DOHH2 (cell line): ENCODE measurements at regions not wholly inside any gene's neighbourhood (a gene's known extent, or its start where the extent isn't known, plus 50 kb on each side); places are given as distances from the start of the nearest gene placed in this dataset.
"Not testable (repeated sequence)": the region's sequence is repeated elsewhere in the genome, so short reads cannot be mapped to it uniquely, and the experiment has no call there.

Experiments
- H3F3A ChIP-seq: fragments of 200-600 bp; sonication (generic), shearing (Covaris generic); 2 replicates; pipeline ENCODE4 v1.6.0; 2016; ENCODE audit warnings: antibody characterized with exemption, mild to moderate bottlenecking; ENCODE audit not compliant: control insufficient read depth, insufficient read depth
- H3K27ac ChIP-seq: fragments of 200-600 bp; sonication (generic); 2 replicates; pipeline ENCODE4 v1.5.1; 2014; ENCODE audit warnings: low read depth, mild to moderate bottlenecking, low read length, moderate library complexity
- H3K27me3 ChIP-seq: fragments of 200-600 bp; sonication (generic); 2 replicates; pipeline ENCODE4 v1.6.1; 2014; ENCODE audit warnings: mild to moderate bottlenecking, low read length, mixed read lengths; ENCODE audit not compliant: control insufficient read depth
- H3K36me3 ChIP-seq: fragments of 200-600 bp; sonication (generic); 2 replicates; pipeline ENCODE4 v1.6.1; 2014; ENCODE audit warnings: mild to moderate bottlenecking, low read length, moderate library complexity, mixed read lengths; ENCODE audit not compliant: control insufficient read depth
- H3K4me1 ChIP-seq: fragments of 200-600 bp; sonication (generic); 2 replicates; pipeline ENCODE4 v1.6.1; 2014; ENCODE audit warnings: mild to moderate bottlenecking, low read length, mixed read lengths; ENCODE audit not compliant: control insufficient read depth
- H3K4me2 ChIP-seq: fragments of 200-600 bp; sonication (generic); 2 replicates; pipeline ENCODE4 v1.6.0; 2014; ENCODE audit warnings: mild to moderate bottlenecking, low read length, moderate library complexity
- H3K4me3 ChIP-seq: fragments of 200-600 bp; sonication (generic); 2 replicates; pipeline ENCODE4 v1.5.1; 2014; ENCODE audit warnings: mild to moderate bottlenecking, low read length, mixed read lengths
- H3K79me2 ChIP-seq: fragments of 200-600 bp; sonication (generic); 2 replicates; pipeline ENCODE4 v1.6.1; 2014; ENCODE audit warnings: mild to moderate bottlenecking, low read length, mixed read lengths; ENCODE audit not compliant: control insufficient read depth
- H3K9me2 ChIP-seq: fragments of 200-600 bp; sonication (generic); replicated peaks from 2 replicates; pipeline ENCODE4 v1.6.1; 2014; ENCODE audit warnings: mild to moderate bottlenecking, low read length, mixed read lengths; ENCODE audit not compliant: control insufficient read depth
- H3K9me3 ChIP-seq: fragments of 200-600 bp; sonication (generic); 2 replicates; pipeline ENCODE4 v1.6.1; 2014; ENCODE audit warnings: antibody characterized with exemption, low read length, mixed read lengths; ENCODE audit not compliant: control insufficient read depth, insufficient read depth
- H4K20me1 ChIP-seq: fragments of 200-600 bp; sonication (generic); 2 replicates; pipeline ENCODE4 v1.6.0; 2014; ENCODE audit warnings: low read depth, mild to moderate bottlenecking, antibody characterized with exemption, low read length, moderate library complexity; ENCODE audit not compliant: control insufficient read depth, insufficient read depth
- EZH2phosphoT487 ChIP-seq: fragments of 200-600 bp; sonication (generic); IDR thresholded peaks from 2 replicates; pipeline ENCODE4 v1.6.1; 2017; ENCODE audit warnings: borderline replicate concordance, mild to moderate bottlenecking, antibody characterized with exemption, low read length, moderate library complexity, mixed read lengths
- TF ChIP-seq, protein P1 (sequence below): fragments of 200-600 bp; sonication (generic); IDR thresholded peaks from one replicate; pipeline ENCODE4 v1.5.1; 2014; ENCODE audit warnings: antibody characterized with exemption, mild to moderate bottlenecking, low read depth, low read length; ENCODE audit not compliant: poor library complexity, severe bottlenecking

DNA sequence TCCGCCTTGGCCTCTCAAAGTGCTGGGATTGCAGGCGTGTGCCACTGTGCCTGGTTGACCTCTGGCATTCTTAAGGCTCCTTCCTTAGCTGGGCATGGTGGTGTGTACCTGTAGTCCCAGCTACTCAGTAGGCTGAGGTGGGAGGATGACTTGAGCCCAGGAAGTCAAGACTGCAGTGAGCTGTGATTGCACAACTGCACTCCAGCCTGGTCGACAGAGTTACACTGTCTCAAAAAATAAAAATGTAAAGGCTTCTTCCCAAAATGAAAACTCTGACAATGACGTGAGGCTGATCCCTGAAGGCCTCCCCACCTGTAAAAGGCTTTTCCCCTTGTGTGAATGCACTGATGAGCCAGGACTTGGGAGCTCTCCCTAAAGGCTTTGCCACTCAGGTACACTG lies 62.4 kb downstream of the ZBTB9 start:
- H3K27me3 ChIP-seq, result peaks cover 6% of the 10 kb centered on the region
- H3K4me2 ChIP-seq, result no peak overlapping the region
- no peaks in the 10 kb centered on the region for H4K20me1 ChIP-seq
- TF ChIP-seq, protein P1, sequence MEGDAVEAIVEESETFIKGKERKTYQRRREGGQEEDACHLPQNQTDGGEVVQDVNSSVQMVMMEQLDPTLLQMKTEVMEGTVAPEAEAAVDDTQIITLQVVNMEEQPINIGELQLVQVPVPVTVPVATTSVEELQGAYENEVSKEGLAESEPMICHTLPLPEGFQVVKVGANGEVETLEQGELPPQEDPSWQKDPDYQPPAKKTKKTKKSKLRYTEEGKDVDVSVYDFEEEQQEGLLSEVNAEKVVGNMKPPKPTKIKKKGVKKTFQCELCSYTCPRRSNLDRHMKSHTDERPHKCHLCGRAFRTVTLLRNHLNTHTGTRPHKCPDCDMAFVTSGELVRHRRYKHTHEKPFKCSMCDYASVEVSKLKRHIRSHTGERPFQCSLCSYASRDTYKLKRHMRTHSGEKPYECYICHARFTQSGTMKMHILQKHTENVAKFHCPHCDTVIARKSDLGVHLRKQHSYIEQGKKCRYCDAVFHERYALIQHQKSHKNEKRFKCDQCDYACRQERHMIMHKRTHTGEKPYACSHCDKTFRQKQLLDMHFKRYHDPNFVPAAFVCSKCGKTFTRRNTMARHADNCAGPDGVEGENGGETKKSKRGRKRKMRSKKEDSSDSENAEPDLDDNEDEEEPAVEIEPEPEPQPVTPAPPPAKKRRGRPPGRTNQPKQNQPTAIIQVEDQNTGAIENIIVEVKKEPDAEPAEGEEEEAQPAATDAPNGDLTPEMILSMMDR, result no peak
- no peak for TF ChIP-seq EZH2phosphoT487
- H3K36me3 ChIP-seq, result no peaks in the 10 kb centered on the region
- no peaks in the 10 kb centered on the region for H3K9me2 ChIP-seq
- no peaks in the 10 kb centered on the region for H3K79me2 ChIP-seq
- no peaks in the 10 kb centered on the region for H3F3A ChIP-seq
- no peaks in the 10 kb centered on the region for H3K4me1 ChIP-seq
- H3K4me3 ChIP-seq, result no peak overlapping the region
- no peaks in the 10 kb centered on the region for H3K9me3 ChIP-seq
- no peak overlapping the region for H3K27ac ChIP-seq

DNA sequence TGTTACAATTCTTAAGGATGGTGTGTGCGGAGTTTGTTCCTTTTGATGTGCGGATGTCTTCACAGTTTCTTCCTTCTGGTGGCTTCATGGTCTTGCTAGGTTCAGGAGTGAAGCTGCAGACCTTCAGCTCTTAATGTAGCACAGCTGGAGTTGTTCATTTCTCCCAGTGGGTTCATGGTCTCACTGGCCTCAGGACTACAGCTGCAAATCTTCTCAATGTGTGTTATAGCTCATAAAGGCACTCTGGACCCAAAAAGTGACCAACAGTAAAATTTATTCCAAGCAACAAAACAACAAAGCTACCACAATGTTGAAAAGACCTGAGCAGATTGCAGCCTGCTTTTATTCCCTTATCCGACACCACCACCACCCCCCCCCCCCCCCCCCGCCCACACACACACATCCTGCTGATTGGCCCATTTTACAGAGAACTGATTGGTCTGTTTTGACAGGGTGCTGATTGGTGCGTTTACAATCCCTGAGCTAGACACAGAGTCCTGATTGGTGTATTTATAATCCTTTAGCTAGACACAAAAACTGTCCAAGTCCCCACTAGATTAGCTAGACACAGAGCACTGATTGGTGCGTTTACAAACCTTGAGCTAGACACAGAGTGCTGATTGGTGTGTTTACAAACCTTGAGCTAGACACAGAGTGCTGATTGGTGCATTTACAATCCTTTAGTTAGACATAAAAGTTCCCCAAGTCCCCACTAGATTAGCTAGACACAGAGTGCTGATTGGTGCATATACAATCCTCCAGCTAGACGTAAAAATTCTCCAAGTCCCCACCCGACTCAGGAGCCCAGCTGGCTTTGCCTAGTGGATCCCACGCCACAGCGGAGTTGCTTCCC lies 59.2 kb downstream of the BAK1 start:
- not testable (repeated sequence) for H3K4me2 ChIP-seq, H3K4me3 ChIP-seq, H3K79me2 ChIP-seq, H3K36me3 ChIP-seq, H3K27me3 ChIP-seq, H3K9me3 ChIP-seq, H3K27ac ChIP-seq, H3K4me1 ChIP-seq, H3F3A ChIP-seq, H3K9me2 ChIP-seq, H4K20me1 ChIP-seq

DNA sequence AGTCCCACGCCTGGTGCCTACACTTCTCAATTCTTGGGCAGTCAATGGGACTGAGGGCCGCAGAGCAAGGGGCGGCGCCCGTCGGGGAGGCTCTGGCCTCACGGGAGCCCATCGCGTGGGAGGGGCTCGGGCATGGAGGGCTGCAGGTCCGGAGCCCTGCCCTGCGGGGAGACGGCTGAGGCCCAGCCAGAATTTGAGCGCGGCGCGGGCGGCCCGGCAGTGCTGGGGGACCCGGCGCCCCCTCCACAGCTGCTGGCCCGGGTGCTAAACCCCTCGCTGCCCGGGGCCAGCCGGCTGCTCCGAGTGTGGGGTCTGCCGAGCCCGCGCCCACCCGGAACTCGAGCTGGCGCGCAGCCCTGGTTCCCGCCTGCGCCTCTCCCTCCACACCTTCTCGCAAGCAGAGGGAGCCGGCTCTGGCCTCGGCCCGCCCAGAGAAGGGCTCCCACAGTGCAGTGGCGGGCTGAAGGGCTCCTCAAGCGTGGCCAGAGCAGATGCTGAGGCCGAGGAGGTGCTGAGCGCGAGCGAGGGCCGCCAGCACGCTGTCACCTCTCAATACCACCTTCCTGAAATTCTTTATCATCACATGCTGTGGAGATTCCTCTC lies 58.5 kb downstream of the BAK1 start:
- no peaks in the 10 kb centered on the region for H3K79me2 ChIP-seq
- no peaks in the 10 kb centered on the region for H3K27me3 ChIP-seq
- H3K9me2 ChIP-seq, result no peaks in the 10 kb centered on the region
- H3K9me3 ChIP-seq, result no peaks in the 10 kb centered on the region
- H3F3A ChIP-seq, result no peaks in the 10 kb centered on the region
- no peaks in the 10 kb centered on the region for H3K4me1 ChIP-seq
- H3K36me3 ChIP-seq, result no peaks in the 10 kb centered on the region
- H3K27ac ChIP-seq, result no peak overlapping the region
- H3K4me2 ChIP-seq, result no peak overlapping the region
- H4K20me1 ChIP-seq, result no peaks in the 10 kb centered on the region
- no peak overlapping the region for H3K4me3 ChIP-seq
- TF ChIP-seq, protein P1, result no peak
- no peak for TF ChIP-seq EZH2phosphoT487
